NCI-H1694 treated with DMSO at 0.1 percent for 48 hours (cell line): ENCODE measurements at regions not wholly inside any gene's neighbourhood (a gene's known extent, or its start where the extent isn't known, plus 50 kb on each side); places are given as distances from the start of the nearest gene placed in this dataset.

Source experiments
- DNase-seq: peaks from one replicate; lab custom pipeline; 2025; lab: John Stamatoyannopoulos, UW

GRCh38 chr1:39107341-39108290 lies 81.5 kb downstream of the NDUFS5 start:
- DNase-seq = no peak

- DNase-seq = no peak
Measured at GRCh38 chr1:39109644-39110043, 83.5 kb downstream of the NDUFS5 start.

- DNase-seq = no peak
Measured at GRCh38 chr1:39110325-39110851, 84.2 kb downstream of the NDUFS5 start.

- no peak for DNase-seq
Measured at GRCh38 chr1:39110882-39111281, 84.7 kb downstream of the NDUFS5 start.

- DNase-seq = no peak
Measured at GRCh38 chr1:39113109-39113743, 87.1 kb downstream of the NDUFS5 start.

GRCh38 chr1:39115271-39116110 lies 89.0 kb upstream of the MACF1 start:
- DNase-seq = no peak

GRCh38 chr1:39116116-39116607 lies 88.3 kb upstream of the MACF1 start:
- DNase-seq = no peak

GRCh38 chr1:39116860-39117728 lies 87.4 kb upstream of the MACF1 start:
- no peak for DNase-seq

GRCh38 chr1:39117899-39118450 lies 86.5 kb upstream of the MACF1 start:
- no peak for DNase-seq

- DNase-seq = no peak
Measured at GRCh38 chr1:39122056-39122455, 82.4 kb upstream of the MACF1 start.

GRCh38 chr1:39124282-39124681 lies 80.2 kb upstream of the MACF1 start:
- DNase-seq = no peak

GRCh38 chr1:39127513-39127912 lies 77.0 kb upstream of the MACF1 start:
- DNase-seq = no peak

GRCh38 chr1:39128126-39128525 lies 76.4 kb upstream of the MACF1 start:
- no peak for DNase-seq

- no peak for DNase-seq
Measured at GRCh38 chr1:39128959-39129358, 75.5 kb upstream of the MACF1 start.

- no peak for DNase-seq
Measured at GRCh38 chr1:39129514-39129913, 75.0 kb upstream of the MACF1 start.

- DNase-seq = no peak
Measured at GRCh38 chr1:39130325-39130724, 74.2 kb upstream of the MACF1 start.

- DNase-seq = no peak
Measured at GRCh38 chr1:39131940-39132339, 72.6 kb upstream of the MACF1 start.

GRCh38 chr1:39132505-39133339 lies 71.8 kb upstream of the MACF1 start:
- no peak for DNase-seq

- DNase-seq = no peak
Measured at GRCh38 chr1:39133340-39133684, 71.2 kb upstream of the MACF1 start.

- DNase-seq = no peak
Measured at GRCh38 chr1:39134768-39135333, 69.6 kb upstream of the MACF1 start.
